NCI-H345 treated with DMSO at 0.1 percent for 48 hours (cell line): ENCODE measurements at regions not wholly inside any gene's neighbourhood (a gene's known extent, or its start where the extent isn't known, plus 50 kb on each side); places are given as distances from the start of the nearest gene placed in this dataset.
"Not testable (repeated sequence)": the region's sequence is repeated elsewhere in the genome, so short reads cannot be mapped to it uniquely, and the experiment has no call there.

Experiments used
- DNase-seq: peaks from one replicate; lab custom pipeline; 2025; ENCODE audit not compliant: unreplicated experiment; lab: John Stamatoyannopoulos, UW

- DNase-seq = no peak
Measured at GRCh38 chr5:5767286-5767928, 344.9 kb downstream of the ICE1 start.

GRCh38 chr5:5765066-5765850 is 342.8 kb downstream of the ICE1 start:
- no peak for DNase-seq

DNA sequence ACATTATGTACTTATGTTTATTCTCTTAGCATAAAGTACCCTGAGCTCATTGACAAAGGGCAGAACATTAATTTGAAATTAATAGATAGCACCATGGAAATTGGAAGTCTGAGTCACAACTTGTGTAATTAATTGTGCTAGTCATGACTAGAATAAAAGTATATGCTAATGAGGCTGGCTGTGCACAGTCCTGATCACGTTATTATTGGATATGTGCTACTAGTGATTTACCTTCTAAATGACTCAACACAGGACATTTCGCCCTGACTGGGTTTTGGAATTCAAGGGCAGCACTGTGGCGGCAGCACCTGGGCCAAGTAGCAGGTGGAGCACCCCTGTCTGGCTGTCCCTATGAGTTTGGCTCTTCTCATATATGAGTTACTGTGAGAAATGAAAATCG is 341.8 kb downstream of the ICE1 start:
- DNase-seq = no peak

DNA sequence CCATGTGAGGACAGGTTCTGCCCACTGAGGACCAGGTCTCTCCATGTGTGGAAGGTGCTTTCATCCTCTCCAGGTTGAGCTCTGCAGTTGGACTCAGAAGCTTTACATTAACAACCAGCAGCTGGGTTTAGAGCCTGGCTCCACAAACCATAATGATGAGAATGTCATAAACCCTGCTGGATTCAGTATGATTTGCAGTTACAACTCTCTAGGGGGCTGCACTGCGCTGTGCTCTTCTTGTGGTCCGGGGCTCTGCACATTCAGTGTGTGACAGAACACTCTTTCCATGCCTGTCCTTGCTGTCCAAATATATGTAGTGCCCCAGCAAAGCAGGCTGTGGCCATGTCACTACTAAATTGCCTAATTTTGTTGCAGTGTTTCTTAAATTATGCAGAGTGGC is 334.3 kb downstream of the ICE1 start:
- no peak for DNase-seq

- DNase-seq = no peak
Measured at GRCh38 chr5:5755888-5756287, 333.4 kb downstream of the ICE1 start.

- no peak for DNase-seq
Measured at GRCh38 chr5:5752844-5753243, 330.4 kb downstream of the ICE1 start.

GRCh38 chr5:5751987-5752386 is 329.5 kb downstream of the ICE1 start:
- peak; percentile 38 for DNase-seq

DNA sequence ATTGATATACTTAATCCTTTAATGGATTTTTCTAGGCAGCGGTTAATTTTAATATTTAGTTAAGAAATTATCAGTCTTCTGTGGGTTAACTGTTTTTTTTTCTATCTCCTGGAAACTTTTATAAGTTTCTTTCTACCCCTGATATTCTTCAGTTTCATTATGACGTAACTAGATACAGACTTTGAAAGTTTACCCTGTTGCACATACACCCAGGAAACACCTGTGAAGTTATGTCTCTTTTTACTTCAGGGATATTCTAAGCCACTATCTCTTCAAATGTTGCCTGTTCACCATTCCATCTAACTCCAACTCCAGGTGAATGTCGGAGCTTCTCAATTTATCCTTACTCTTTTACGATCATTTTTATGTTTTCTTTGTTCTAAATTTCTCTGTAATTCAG is 329.0 kb downstream of the ICE1 start:
- DNase-seq = no peak

DNA sequence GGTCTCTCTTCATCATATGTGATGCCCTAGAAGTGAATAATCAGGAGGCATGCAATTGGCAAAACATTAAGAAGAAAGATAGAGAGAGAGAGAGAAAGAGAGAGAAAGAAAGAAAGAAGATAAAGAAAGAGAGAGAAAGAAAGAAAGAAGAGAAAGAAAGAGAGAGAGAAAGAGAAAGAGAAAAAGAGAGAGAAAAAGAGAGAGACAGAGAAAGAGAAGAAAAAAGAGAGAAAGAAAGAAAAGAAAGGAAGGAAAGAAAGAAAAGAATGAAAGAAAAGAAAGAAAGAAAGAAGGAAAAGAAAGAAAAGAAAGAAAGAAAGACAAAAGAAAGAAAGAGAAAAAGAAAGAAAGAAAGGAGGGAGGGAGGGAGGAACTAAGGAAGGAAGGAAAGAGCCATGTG is 318.9 kb downstream of the ICE1 start:
- no peak for DNase-seq

GRCh38 chr5:5739490-5739945 is 317.0 kb downstream of the ICE1 start:
- no peak for DNase-seq

DNA sequence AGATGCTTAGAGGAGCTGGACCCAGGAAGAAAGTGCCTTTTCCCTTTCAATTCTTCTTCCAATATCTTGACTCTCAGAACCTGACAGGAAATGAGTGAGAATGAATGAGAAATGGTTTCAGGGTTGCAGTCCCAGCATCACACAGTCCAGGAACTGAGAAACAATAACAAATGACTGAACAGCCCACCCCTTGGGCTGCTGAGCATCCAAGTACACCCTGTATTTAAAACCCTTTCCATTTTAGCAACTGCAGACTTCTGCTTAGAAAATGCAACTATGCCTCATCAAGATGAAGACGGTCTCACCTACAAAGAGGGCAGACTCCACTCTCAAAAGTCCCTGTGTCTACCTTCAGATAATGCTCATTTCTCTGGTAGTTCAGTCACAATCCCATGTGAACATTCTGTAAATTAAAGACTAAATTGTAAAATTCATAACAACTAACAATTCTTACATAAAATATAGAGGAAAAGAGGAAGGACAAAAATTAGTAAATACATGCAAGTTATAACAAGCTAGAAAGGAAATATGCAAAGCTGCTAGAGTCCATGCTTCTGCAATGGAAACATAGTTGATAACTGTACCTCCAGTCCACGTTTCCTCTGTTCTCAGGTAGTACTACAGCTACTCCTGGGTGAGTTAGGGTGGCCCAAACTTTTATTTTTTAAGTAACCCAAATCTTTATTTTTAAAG is 316.5 kb downstream of the ICE1 start:
- no peak for DNase-seq

- DNase-seq = no peak
Measured at GRCh38 chr5:5736007-5736406, 313.5 kb downstream of the ICE1 start.

GRCh38 chr5:5733058-5733457 is 310.6 kb downstream of the ICE1 start:
- DNase-seq = not testable (repeated sequence)

- DNase-seq = no peak
Measured at GRCh38 chr5:5726401-5726800, 303.9 kb downstream of the ICE1 start.

DNA sequence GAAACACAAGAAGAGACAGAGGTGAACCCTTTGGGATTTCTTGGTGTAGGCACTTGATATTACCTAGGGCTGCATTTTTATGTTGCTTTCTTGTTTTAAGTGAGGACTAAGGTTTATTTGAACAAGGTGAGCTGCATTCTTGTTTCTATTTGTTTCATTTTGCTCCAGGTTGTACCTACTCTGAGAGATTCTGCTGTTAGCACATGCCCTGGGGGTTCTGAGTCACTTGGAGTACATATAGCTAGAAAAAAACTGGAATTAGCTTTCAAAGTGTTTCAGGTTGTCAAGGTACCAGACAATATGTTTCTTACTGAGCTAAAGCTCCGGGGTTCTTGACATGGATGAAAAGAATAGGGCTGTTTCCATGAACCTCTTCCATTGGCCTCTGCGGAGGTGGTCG is 299.4 kb downstream of the ICE1 start:
- DNase-seq = no peak

DNA sequence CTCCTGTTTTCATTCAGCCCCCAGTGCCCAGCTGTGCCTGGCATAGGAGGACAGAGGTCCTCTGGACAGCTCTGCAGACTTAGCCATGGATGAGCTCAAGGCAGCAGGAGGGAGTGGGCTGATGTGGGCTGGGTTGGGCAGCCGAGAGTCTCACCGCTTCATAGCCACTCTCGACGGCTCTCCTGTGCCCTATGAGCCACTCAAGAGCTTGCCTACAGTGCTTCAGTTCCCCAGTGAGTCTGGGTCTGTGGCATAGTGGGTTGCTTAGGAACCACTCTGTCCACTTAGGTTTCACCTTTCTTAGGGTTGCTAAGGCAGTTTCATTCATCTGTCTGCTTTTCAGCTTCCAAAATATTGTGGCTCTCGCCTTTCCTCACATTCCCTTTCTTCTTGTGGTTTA is 296.8 kb downstream of the ICE1 start:
- no peak for DNase-seq

- no peak for DNase-seq
Measured at GRCh38 chr5:5716665-5717064, 294.2 kb downstream of the ICE1 start.

- no peak for DNase-seq
Measured at GRCh38 chr5:5711592-5711991, 289.1 kb downstream of the ICE1 start.

DNA sequence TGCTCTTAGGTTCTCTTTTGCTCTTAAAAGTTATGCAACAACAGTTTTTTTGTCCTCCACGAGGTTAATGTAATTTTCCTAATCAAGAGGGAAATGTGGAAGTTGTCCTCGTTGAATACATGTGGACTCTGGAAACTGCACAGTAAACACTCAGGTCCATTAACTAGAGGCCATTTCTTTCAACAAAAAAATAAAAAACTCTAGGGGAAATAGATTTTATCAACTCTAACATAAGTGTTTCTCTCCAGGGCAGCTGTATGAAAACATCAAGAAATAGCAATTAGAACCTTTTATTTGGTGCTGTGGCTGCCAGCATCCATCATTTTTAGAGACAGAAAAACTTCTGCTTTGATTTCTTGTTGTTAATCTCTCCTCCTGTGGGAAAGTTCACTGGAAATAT is 288.6 kb downstream of the ICE1 start:
- no peak for DNase-seq

- no peak for DNase-seq
Measured at GRCh38 chr5:5710471-5710870, 288.0 kb downstream of the ICE1 start.

DNA sequence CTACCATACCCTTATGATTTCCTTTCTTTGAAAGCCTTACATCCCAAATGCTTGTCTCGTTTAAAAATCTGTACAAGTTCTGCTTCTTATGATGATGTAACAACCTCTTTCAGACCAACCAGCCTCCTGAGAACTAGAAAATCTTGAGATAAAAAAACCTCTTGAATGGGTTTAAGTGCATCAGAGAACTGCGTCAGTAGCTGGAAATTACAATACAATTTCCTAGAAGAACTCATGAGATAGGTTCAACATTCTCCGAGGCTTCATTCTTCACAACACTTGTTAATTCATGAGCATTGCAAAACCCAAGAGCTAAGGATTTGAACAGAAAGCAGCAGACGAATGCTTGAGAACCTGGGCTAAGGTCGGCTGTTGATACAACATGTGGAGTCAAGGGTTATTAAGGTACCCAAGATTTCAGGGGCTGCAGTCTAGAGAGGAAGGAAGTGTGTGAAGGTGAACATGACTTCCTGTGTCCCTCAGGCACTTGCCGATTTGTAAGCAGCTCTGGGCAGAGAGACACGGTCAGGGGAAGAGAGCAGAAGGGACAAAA is 286.0 kb downstream of the ICE1 start:
- no peak for DNase-seq

DNA sequence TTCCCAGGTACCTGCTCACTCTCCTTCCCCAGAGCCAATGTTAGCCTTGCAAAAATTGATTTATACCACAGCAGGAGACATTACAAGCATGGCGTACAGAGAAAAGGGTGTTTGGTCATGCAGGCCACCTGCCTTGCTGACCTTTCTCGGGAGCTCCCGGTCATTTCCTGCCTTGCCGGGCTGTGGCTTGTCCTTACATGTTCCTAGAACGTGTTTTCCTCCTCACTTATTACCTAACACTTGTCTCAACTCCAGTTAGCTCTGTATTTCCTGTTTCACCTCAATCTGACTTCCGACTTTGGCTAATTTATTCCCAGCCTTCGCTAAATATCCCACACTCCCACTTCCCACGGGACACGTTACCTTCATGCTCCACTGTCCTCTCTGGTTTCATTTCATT is 282.5 kb downstream of the ICE1 start:
- DNase-seq = no peak
